ENCODE measurements at regions not wholly inside any gene's neighbourhood (a gene's known extent, or its start where the extent isn't known, plus 50 kb on each side); places are given as distances from the start of the nearest gene placed in this dataset.

GRCh38 chr3:72165808-72166207 is 380.9 kb upstream of the PROK2 start:
- H3K27ac Mint-ChIP-seq: no peak overlapping the region
- no peak overlapping the region for H3K4me3 Mint-ChIP-seq
- Histone ChIP-seq H3K27ac (ENCODE audit: low read length) (no peak overlapping the region), H3K27me3 (ENCODE audit: control insufficient read depth, insufficient read depth, low read length) (no peaks in the 10 kb centered on the region), H3K4me1 (ENCODE audit: control insufficient read depth, insufficient read depth, low read length) (peaks cover 22% of the 10 kb centered on the region), H3K9me3 (ENCODE audit: control insufficient read depth, insufficient read depth, low read length) (no peaks in the 10 kb centered on the region), H3K4me3 (ENCODE audit: low read length) (no peak overlapping the region), H3K36me3 (ENCODE audit: control insufficient read depth, insufficient read depth, low read length) (no peaks in the 10 kb centered on the region)
- peaks cover 0 to 6% of the 10 kb centered on the region in 2 donors for H3K4me1 Mint-ChIP-seq
- WGBS (ENCODE audit: insufficient coverage): 100% methylated on average over 1 of the region's 1 CpG
- DNase-seq: no peak
- intact Hi-C loops (cut with micrococcal nuclease): no loop called here
- no peak for ATAC-seq
- H3K9me3 Mint-ChIP-seq: no peaks in the 10 kb centered on the region
- peaks cover 0 to 9% of the 10 kb centered on the region in 2 donors for H3K27me3 Mint-ChIP-seq (ENCODE audit: low read depth in 2 of 2)
- no peak for TF ChIP-seq CTCF (IDR thresholded peaks at IDR 0.05)
- H3K36me3 Mint-ChIP-seq: no peaks in the 10 kb centered on the region

- H3K27me3 Mint-ChIP-seq (ENCODE audit: low read depth in 2 of 2): peaks cover 0 to 9% of the 10 kb centered on the region in 2 donors
- Histone ChIP-seq H3K4me1 (ENCODE audit: control insufficient read depth, insufficient read depth, low read length) (peaks cover 22% of the 10 kb centered on the region), H3K27ac (ENCODE audit: low read length) (no peak overlapping the region), H3K36me3 (ENCODE audit: control insufficient read depth, insufficient read depth, low read length) (no peaks in the 10 kb centered on the region), H3K27me3 (ENCODE audit: control insufficient read depth, insufficient read depth, low read length) (no peaks in the 10 kb centered on the region), H3K4me3 (ENCODE audit: low read length) (no peak overlapping the region), H3K9me3 (ENCODE audit: control insufficient read depth, insufficient read depth, low read length) (no peaks in the 10 kb centered on the region)
- 88% methylated on average over 2 of the region's 2 CpGs for WGBS (ENCODE audit: insufficient coverage)
- no peak overlapping the region for H3K4me3 Mint-ChIP-seq
- no peak overlapping the region for H3K27ac Mint-ChIP-seq
- DNase-seq (no peak), ATAC-seq (no peak)
- H3K4me1 Mint-ChIP-seq: peaks cover 0 to 6% of the 10 kb centered on the region in 2 donors
- no peaks in the 10 kb centered on the region for H3K9me3 Mint-ChIP-seq
- intact Hi-C loops (cut with micrococcal nuclease): no loop called here
- no peaks in the 10 kb centered on the region for H3K36me3 Mint-ChIP-seq
- no peak for TF ChIP-seq CTCF (IDR thresholded peaks at IDR 0.05)
Observed at GRCh38 chr3:72165317-72165716, 380.4 kb upstream of the PROK2 start.

DNA sequence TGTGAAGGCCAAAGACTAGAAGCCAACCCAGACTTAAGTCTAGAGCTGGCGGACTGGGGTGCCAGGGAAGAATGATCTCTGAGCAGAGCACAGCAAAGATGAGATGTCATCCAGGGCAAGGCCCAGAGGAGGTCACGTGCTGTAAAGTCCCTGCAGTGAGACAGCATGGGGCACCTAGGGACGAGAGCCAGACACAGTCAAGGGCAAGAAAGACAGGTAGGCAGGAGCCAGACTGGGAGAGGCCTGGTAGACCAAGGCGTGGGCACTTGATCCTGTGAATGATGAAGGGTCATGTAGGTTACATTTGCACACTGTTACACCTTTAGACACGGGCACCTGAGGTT is 379.7 kb upstream of the PROK2 start:
- Histone ChIP-seq H3K27me3 (ENCODE audit: control insufficient read depth, insufficient read depth, low read length) (no peaks in the 10 kb centered on the region), H3K36me3 (ENCODE audit: control insufficient read depth, insufficient read depth, low read length) (no peaks in the 10 kb centered on the region), H3K9me3 (ENCODE audit: control insufficient read depth, insufficient read depth, low read length) (no peaks in the 10 kb centered on the region), H3K4me1 (ENCODE audit: control insufficient read depth, insufficient read depth, low read length) (peaks cover 22% of the 10 kb centered on the region), H3K4me3 (ENCODE audit: low read length) (no peak overlapping the region), H3K27ac (ENCODE audit: low read length) (peak overlapping the region; percentile 36)
- DNase-seq (no peak), ATAC-seq (peak in 1 of 3 donors; percentile 18)
- Mint-ChIP-seq H3K9me3 (no peaks in the 10 kb centered on the region), H3K4me3 (no peak overlapping the region), H3K4me1 (peaks cover 0 to 6% of the 10 kb centered on the region in 2 donors), H3K36me3 (no peaks in the 10 kb centered on the region), H3K27ac (no peak overlapping the region), H3K27me3 (ENCODE audit: low read depth in 2 of 2) (peaks cover 0 to 11% of the 10 kb centered on the region in 2 donors)
- no peak for TF ChIP-seq CTCF (IDR thresholded peaks at IDR 0.05)
- 65% methylated on average over 5 of the region's 5 CpGs for WGBS (ENCODE audit: insufficient coverage)
- intact Hi-C loops (cut with micrococcal nuclease): no loop called here

GRCh38 chr3:72163809-72164634 is 379.1 kb upstream of the PROK2 start:
- peak in 2 of 3 donors; percentile 26 to 54 for ATAC-seq
- Mint-ChIP-seq H3K27ac (no peak overlapping the region), H3K27me3 (ENCODE audit: low read depth in 2 of 2) (peaks cover 0 to 11% of the 10 kb centered on the region in 2 donors), H3K9me3 (no peaks in the 10 kb centered on the region), H3K36me3 (no peaks in the 10 kb centered on the region), H3K4me1 (peaks cover 0 to 6% of the 10 kb centered on the region in 2 donors), H3K4me3 (no peak overlapping the region)
- intact Hi-C loops (cut with micrococcal nuclease): no loop called here
- WGBS (ENCODE audit: insufficient coverage): 39% methylated on average over 6 of the region's 7 CpGs
- H3K4me1 ChIP-seq (ENCODE audit: control insufficient read depth, insufficient read depth, low read length): peaks cover 22% of the 10 kb centered on the region
- no peak for TF ChIP-seq CTCF (IDR thresholded peaks at IDR 0.05)
- no peaks in the 10 kb centered on the region for H3K36me3 ChIP-seq (ENCODE audit: control insufficient read depth, insufficient read depth, low read length)
- H3K27me3 ChIP-seq (ENCODE audit: control insufficient read depth, insufficient read depth, low read length): no peaks in the 10 kb centered on the region
- H3K4me3 ChIP-seq (ENCODE audit: low read length): no peak overlapping the region
- DNase-seq: no peak
- H3K9me3 ChIP-seq (ENCODE audit: control insufficient read depth, insufficient read depth, low read length): no peaks in the 10 kb centered on the region
- peak overlapping the region; percentile 58 for H3K27ac ChIP-seq (ENCODE audit: low read length)
